Thyroid gland (tissue), 4 donors: ENCODE measurements at regions not wholly inside any gene's neighbourhood (a gene's known extent, or its start where the extent isn't known, plus 50 kb on each side); places are given as distances from the start of the nearest gene placed in this dataset.

Source experiments
- DNase-seq, 2 donors: peaks; one replicate each; pipeline ENCODE4 v3.0.0-alpha.2; 2019
- H3K27ac ChIP-seq, 3 donors: fragments of 200-600 bp; sonication (generic); 1 replicate in 2 of 3; 2 replicates in 1 of 3; pipeline ENCODE4 v1.5.1; 2016 to 2019; ENCODE audit warnings: mild to moderate bottlenecking in 1 of 3, moderate library complexity in 1 of 3
- H3K27me3 ChIP-seq: fragments of 200-600 bp; sonication (generic); one replicate; pipeline ENCODE4 v1.5.1; 2019
- H3K36me3 ChIP-seq, 2 donors: fragments of 200-600 bp; sonication (generic); one replicate each; pipeline ENCODE4 v1.5.1; 2016 to 2019
- H3K4me1 ChIP-seq, 2 donors: fragments of 200-600 bp; sonication (generic); one replicate each; pipeline ENCODE4 v1.5.1; 2017 to 2019
- H3K4me3 ChIP-seq, 3 donors: fragments of 200-600 bp; sonication (generic); replicated peaks in 1 of 3; 1 replicate in 2 of 3; 2 replicates in 1 of 3; pipeline ENCODE4 v1.5.1; 2016; ENCODE audit warnings: mild to moderate bottlenecking in 1 of 3
- H3K9me3 ChIP-seq: fragments of 200-600 bp; sonication (generic); one replicate; pipeline ENCODE4 v1.5.1; 2017
- POLR2A ChIP-seq, 2 donors: fragments of 450-650 bp; IDR thresholded peaks; one replicate each; pipeline ENCODE4 v1.6.1; 2017; ENCODE audit warnings: antibody characterized with exemption in 2 of 2, mild to moderate bottlenecking in 2 of 2, moderate library complexity in 1 of 2
- WGBS, 2 donors: methylation state at CpG; one replicate each; pipeline ENCODE4 v1.1.5; 2017; 5-methylcytosine and 5-hydroxymethylcytosine counted together
- intact Hi-C: fragments of 100-400 bp; cut with DNase I; formaldehyde crosslinking; loops from one replicate; pipeline ENCODE4 v1.15.1; 2023
- TF ChIP-seq, protein P1 (sequence below), 6 experiments: fragments of 200-600 bp in 3 of 6; fragments of 450-650 bp in 3 of 6; sonication (generic) in 3 of 6; IDR thresholded peaks; one replicate each; pipeline ENCODE4 v1.5.1; 2016 to 2019; ENCODE audit warnings: antibody characterized with exemption in 6 of 6, mild to moderate bottlenecking in 2 of 6, inconsistent platforms in 1 of 6, moderate library complexity in 1 of 6

DNA sequence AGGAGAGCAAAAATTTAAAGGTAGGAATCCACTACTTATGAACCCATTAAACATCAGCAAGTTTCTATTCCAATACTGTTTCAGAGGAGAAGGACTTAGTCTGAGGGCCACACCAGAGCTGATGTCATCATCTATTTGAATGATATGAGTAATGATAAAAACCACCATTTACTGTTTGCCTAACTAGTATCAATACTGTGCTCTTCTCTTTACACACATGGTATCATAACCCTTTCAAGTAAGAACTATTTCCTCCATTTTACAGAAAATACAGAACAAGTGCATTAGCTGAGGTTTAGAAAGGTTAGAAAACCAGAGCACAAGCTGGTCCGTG lies 651.3 kb upstream of the KIRREL3 start:
- WGBS, 2 donors, result 88 to 89% methylated on average over 1 of the region's 1 CpG
- no peak overlapping the region for H3K4me3 ChIP-seq
- H3K27ac ChIP-seq, result no peak overlapping the region
- no peaks in the 10 kb centered on the region for H3K4me1 ChIP-seq
- H3K9me3 ChIP-seq, result no peaks in the 10 kb centered on the region
- DNase-seq, result no peak
- H3K27me3 ChIP-seq, result no peaks in the 10 kb centered on the region
- no peak for TF ChIP-seq POLR2A (IDR thresholded peaks at IDR 0.05)
- TF ChIP-seq, protein P1, sequence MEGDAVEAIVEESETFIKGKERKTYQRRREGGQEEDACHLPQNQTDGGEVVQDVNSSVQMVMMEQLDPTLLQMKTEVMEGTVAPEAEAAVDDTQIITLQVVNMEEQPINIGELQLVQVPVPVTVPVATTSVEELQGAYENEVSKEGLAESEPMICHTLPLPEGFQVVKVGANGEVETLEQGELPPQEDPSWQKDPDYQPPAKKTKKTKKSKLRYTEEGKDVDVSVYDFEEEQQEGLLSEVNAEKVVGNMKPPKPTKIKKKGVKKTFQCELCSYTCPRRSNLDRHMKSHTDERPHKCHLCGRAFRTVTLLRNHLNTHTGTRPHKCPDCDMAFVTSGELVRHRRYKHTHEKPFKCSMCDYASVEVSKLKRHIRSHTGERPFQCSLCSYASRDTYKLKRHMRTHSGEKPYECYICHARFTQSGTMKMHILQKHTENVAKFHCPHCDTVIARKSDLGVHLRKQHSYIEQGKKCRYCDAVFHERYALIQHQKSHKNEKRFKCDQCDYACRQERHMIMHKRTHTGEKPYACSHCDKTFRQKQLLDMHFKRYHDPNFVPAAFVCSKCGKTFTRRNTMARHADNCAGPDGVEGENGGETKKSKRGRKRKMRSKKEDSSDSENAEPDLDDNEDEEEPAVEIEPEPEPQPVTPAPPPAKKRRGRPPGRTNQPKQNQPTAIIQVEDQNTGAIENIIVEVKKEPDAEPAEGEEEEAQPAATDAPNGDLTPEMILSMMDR (IDR thresholded peaks at IDR 0.05), result no peak
- no peaks in the 10 kb centered on the region for H3K36me3 ChIP-seq
- intact Hi-C loops, result no loop called here

DNA sequence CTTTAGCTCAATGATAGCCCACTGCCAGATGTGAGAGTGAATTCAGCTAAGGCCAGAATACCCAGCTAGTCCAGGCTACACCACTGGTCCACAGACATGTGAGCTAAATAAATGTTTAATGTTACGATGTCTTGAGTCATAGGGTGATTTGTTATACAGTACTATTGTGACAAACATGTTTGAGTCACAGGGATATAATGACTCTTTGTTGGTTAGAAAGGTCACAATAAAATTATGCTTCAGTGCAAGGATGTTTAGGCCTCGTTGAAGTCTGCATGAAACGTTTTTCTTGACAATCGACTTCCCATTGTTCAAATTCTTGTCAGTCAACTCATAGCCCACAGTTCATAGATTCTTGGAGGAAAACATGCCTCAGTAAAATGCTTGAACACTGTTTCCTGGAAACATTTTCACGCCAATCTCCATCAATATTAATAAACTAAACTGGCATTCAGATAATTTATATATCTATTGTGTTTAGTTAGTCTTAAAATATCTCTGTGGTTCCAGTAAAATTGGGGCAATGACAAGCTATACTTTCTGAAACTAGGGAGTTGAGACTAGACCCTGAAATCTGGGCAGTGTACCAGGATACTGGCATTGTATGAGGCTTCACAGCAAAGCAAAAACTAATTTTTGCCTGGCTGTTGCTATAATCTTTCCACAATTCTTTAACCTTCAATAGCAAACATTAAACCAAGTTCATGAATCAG lies 650.8 kb upstream of the KIRREL3 start:
- no peak overlapping the region for H3K27ac ChIP-seq
- intact Hi-C loops, result no loop called here
- WGBS, 2 donors, result 71 to 81% methylated on average over 5 of the region's 5 CpGs
- TF ChIP-seq POLR2A (IDR thresholded peaks at IDR 0.05), result no peak
- H3K27me3 ChIP-seq, result no peaks in the 10 kb centered on the region
- no peaks in the 10 kb centered on the region for H3K36me3 ChIP-seq
- no peak for DNase-seq
- H3K9me3 ChIP-seq, result no peaks in the 10 kb centered on the region
- no peaks in the 10 kb centered on the region for H3K4me1 ChIP-seq
- no peak overlapping the region for H3K4me3 ChIP-seq

GRCh38 chr11:127649958-127650357 lies 649.4 kb upstream of the KIRREL3 start:
- no peaks in the 10 kb centered on the region for H3K36me3 ChIP-seq
- no peak for TF ChIP-seq POLR2A (IDR thresholded peaks at IDR 0.05)
- TF ChIP-seq, protein P1 (IDR thresholded peaks at IDR 0.05), result no peak
- no peak overlapping the region for H3K4me3 ChIP-seq
- no peaks in the 10 kb centered on the region for H3K27me3 ChIP-seq
- WGBS, 2 donors, result 92 to 97% methylated on average over 1 of the region's 1 CpG
- no peak overlapping the region for H3K27ac ChIP-seq
- H3K4me1 ChIP-seq, result no peaks in the 10 kb centered on the region
- no peak for DNase-seq
- no peaks in the 10 kb centered on the region for H3K9me3 ChIP-seq
- intact Hi-C loops, result no loop called here

GRCh38 chr11:127649071-127649470 lies 648.5 kb upstream of the KIRREL3 start:
- 82 to 85% methylated on average over 2 of the region's 2 CpGs for WGBS, 2 donors
- Histone ChIP-seq H3K36me3 (no peaks in the 10 kb centered on the region), H3K4me1 (no peaks in the 10 kb centered on the region), H3K27me3 (no peaks in the 10 kb centered on the region), H3K4me3 (no peak overlapping the region), H3K9me3 (no peaks in the 10 kb centered on the region), H3K27ac (no peak overlapping the region)
- DNase-seq, result no peak
- no peak for TF ChIP-seq POLR2A (IDR thresholded peaks at IDR 0.05)
- TF ChIP-seq, protein P1 (IDR thresholded peaks at IDR 0.05), result no peak
- intact Hi-C loops, result no loop called here

- no peak for TF ChIP-seq POLR2A (IDR thresholded peaks at IDR 0.05)
- TF ChIP-seq, protein P1 (IDR thresholded peaks at IDR 0.05), result no peak
- intact Hi-C loops, result no loop called here
- Histone ChIP-seq H3K27ac (no peak overlapping the region), H3K4me3 (no peak overlapping the region), H3K36me3 (no peaks in the 10 kb centered on the region), H3K4me1 (no peaks in the 10 kb centered on the region), H3K27me3 (no peaks in the 10 kb centered on the region), H3K9me3 (no peaks in the 10 kb centered on the region)
- no peak for DNase-seq
Measured at GRCh38 chr11:127648583-127648982, 648.0 kb upstream of the KIRREL3 start.
